ENCODE measurements at regions not wholly inside any gene's neighbourhood (a gene's known extent, or its start where the extent isn't known, plus 50 kb on each side); places are given as distances from the start of the nearest gene placed in this dataset.

- no peak for TF ChIP-seq POLR2A (IDR thresholded peaks at IDR 0.05)
- TF ChIP-seq CTCF (IDR thresholded peaks at IDR 0.05), result no peak
Measured at GRCh38 chr2:118731413-118731812, 116.0 kb downstream of the EN1 start.

Measured in esophagus squamous epithelium (tissue), 4 donors.